CD4-positive, alpha-beta T cell treated with Interleukin-6 for 4 hours (primary cell): ENCODE measurements at regions not wholly inside any gene's neighbourhood (a gene's known extent, or its start where the extent isn't known, plus 50 kb on each side); places are given as distances from the start of the nearest gene placed in this dataset.
"Not testable (repeated sequence)": the region's sequence is repeated elsewhere in the genome, so short reads cannot be mapped to it uniquely, and the experiment has no call there.

Experiments used
- DNase-seq: peaks from one replicate; pipeline ENCODE4 v3.0.0-alpha.2; 2020; ENCODE audit warnings: mixed read lengths

- no peak for DNase-seq
Measured at GRCh38 chr4:100022792-100023222, 72.7 kb upstream of the H2AZ1 start.

GRCh38 chr4:100019821-100020220 lies 69.7 kb upstream of the H2AZ1 start:
- DNase-seq, result no peak

DNA sequence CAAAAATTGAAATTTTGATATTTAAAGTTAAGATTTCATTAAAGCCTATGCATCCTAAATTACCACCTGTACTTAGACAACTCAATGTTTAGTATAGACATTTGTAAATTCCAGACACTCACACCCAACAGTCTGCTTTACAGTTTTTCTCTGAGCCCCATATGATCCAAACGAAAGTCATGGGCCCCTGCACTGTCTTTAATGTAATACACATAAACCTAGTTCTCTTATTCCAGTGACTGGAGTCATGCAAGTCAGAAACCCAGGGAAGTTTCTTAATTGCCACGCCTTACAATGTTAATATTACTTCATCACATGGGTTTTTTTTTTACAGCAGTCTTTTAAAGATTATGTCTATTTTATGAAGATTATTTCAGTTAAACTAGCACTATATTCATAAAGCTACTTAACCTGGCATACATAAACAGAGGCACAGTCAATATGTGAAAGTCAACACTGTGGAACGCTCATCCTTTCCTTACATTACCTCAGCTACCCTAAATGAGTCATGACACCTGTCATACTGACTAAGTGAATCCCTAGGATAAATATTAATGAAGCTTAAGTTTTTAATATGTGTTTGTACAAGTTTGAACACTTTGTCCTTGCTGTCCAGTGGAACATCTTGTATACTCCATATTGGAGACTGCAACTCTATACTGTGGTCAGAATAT lies 67.7 kb upstream of the H2AZ1 start:
- DNase-seq, result no peak

DNA sequence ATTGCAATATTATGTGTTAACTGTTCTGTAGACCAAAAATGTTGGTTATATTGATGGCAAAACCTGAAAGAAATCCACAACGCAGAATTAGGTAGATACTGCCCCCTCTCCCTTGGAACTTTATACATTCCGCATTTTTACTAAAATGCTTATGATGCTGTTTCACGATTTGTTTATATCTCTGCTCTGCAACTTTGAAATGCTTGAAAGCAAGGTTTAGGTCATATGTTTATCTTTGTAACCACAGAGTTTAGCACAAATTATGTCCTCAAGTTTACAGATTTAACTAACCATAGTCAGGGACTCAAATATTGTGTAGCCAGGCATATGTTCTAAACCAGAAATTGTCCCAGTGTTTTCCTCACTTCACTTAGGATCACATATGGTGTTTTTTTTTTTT lies 66.1 kb upstream of the H2AZ1 start:
- DNase-seq, result no peak

GRCh38 chr4:100014616-100015015 lies 64.5 kb upstream of the H2AZ1 start:
- no peak for DNase-seq

DNA sequence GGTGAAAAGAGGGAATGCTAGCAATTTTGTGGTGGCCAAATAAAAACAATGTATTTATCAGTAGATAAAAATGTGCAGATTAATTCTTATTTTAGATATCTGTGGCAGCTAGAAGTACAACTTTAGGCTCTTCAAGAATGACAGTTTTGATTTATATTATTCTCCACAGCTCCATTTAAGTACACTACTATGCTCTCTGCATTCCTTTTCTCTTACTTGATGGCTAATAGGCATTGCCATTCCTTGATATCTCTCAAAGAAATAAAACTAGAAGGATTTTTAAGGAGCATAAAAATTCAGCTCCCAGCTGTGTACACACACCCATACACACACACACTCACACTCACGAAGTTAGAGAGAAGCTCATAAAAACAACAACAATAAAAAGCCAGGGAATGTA lies 59.4 kb upstream of the H2AZ1 start:
- DNase-seq, result no peak

- DNase-seq, result no peak
Measured at GRCh38 chr4:100008048-100008447, 58.0 kb upstream of the H2AZ1 start.

- not testable (repeated sequence) for DNase-seq
Measured at GRCh38 chr4:100006161-100006560, 56.1 kb upstream of the H2AZ1 start.
